ENCODE measurements at regions not wholly inside any gene's neighbourhood (a gene's known extent, or its start where the extent isn't known, plus 50 kb on each side); places are given as distances from the start of the nearest gene placed in this dataset.
"Not testable (repeated sequence)": the region's sequence is repeated elsewhere in the genome, so short reads cannot be mapped to it uniquely, and the experiment has no call there.

- DNase-seq, result no peak
These were observed 743.1 kb upstream of the B3GALT2 start for GRCh38 chr1:193929374-193930033.

- no peak for DNase-seq
These were observed 741.1 kb upstream of the B3GALT2 start for GRCh38 chr1:193927550-193927949.

GRCh38 chr1:193926956-193927355 is 740.5 kb upstream of the B3GALT2 start:
- no peak for DNase-seq

- no peak for DNase-seq
These were observed 733.4 kb upstream of the B3GALT2 start for GRCh38 chr1:193919827-193920226.

GRCh38 chr1:193916452-193916851 is 730.0 kb upstream of the B3GALT2 start:
- no peak for DNase-seq

GRCh38 chr1:193914871-193915270 is 728.5 kb upstream of the B3GALT2 start:
- no peak for DNase-seq

GRCh38 chr1:193909406-193910082 is 723.1 kb upstream of the B3GALT2 start:
- DNase-seq, result no peak

- no peak for DNase-seq
These were observed 719.1 kb upstream of the B3GALT2 start for GRCh38 chr1:193905288-193906085.

- no peak for DNase-seq
These were observed 705.4 kb upstream of the B3GALT2 start for GRCh38 chr1:193891788-193892187.

- DNase-seq, result no peak
These were observed 704.5 kb upstream of the B3GALT2 start for GRCh38 chr1:193890935-193891334.

GRCh38 chr1:193884848-193885558 is 698.6 kb upstream of the B3GALT2 start:
- DNase-seq, result no peak

- not testable (repeated sequence) for DNase-seq
These were observed 691.5 kb upstream of the B3GALT2 start for GRCh38 chr1:193877920-193878319.

- DNase-seq, result no peak
These were observed 682.0 kb upstream of the B3GALT2 start for GRCh38 chr1:193868425-193868824.

- no peak for DNase-seq
These were observed 669.8 kb upstream of the B3GALT2 start for GRCh38 chr1:193856261-193856660.

GRCh38 chr1:193850745-193851144 is 664.3 kb upstream of the B3GALT2 start:
- no peak for DNase-seq

GRCh38 chr1:193846876-193847604 is 660.6 kb upstream of the B3GALT2 start:
- DNase-seq, result no peak

- no peak for DNase-seq
These were observed 660.0 kb upstream of the B3GALT2 start for GRCh38 chr1:193846411-193846810.

- no peak for DNase-seq
These were observed 655.4 kb upstream of the B3GALT2 start for GRCh38 chr1:193841857-193842256.

- DNase-seq, result no peak
These were observed 645.1 kb upstream of the B3GALT2 start for GRCh38 chr1:193831465-193831864.

- DNase-seq, result no peak
These were observed 641.1 kb upstream of the B3GALT2 start for GRCh38 chr1:193827516-193827915.

GRCh38 chr1:193819376-193819775 is 633.0 kb upstream of the B3GALT2 start:
- DNase-seq, result no peak

- DNase-seq, result no peak
These were observed 620.8 kb upstream of the B3GALT2 start for GRCh38 chr1:193807208-193807607.

Measured in CD4-positive, alpha-beta T cell treated with Interleukin-15 for 1 hour (primary cell).